ENCODE measurements at regions not wholly inside any gene's neighbourhood (a gene's known extent, or its start where the extent isn't known, plus 50 kb on each side); places are given as distances from the start of the nearest gene placed in this dataset.

DNA sequence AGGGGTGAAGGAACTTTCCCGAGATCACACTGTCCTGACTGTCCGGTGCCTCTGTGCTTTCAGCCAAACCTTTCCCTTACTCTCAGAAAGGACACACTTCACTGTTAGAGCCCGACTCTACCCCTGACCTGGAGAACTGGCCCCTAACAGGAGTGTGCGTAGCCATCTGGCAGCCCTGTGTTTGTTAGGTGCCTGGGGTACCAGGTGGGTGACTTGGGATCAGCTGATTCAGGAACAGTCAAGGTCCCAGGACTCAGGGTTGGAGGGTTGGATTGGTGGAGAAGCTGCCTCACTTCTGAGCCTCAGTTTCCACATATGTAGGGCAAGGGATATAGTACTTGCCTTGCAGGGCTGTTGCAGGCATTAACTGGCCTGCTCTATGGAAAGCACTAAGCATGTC is 98.3 kb upstream of the SLC6A11 start (continued):
- no peak for TF ChIP-seq ZNF850 (CRISPR knock-in tag; conservative IDR thresholded peaks at IDR 0.05)
- TF ChIP-seq, protein P1, sequence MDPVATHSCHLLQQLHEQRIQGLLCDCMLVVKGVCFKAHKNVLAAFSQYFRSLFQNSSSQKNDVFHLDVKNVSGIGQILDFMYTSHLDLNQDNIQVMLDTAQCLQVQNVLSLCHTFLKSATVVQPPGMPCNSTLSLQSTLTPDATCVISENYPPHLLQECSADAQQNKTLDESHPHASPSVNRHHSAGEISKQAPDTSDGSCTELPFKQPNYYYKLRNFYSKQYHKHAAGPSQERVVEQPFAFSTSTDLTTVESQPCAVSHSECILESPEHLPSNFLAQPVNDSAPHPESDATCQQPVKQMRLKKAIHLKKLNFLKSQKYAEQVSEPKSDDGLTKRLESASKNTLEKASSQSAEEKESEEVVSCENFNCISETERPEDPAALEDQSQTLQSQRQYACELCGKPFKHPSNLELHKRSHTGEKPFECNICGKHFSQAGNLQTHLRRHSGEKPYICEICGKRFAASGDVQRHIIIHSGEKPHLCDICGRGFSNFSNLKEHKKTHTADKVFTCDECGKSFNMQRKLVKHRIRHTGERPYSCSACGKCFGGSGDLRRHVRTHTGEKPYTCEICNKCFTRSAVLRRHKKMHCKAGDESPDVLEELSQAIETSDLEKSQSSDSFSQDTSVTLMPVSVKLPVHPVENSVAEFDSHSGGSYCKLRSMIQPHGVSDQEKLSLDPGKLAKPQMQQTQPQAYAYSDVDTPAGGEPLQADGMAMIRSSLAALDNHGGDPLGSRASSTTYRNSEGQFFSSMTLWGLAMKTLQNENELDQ (CRISPR knock-in tag; IDR thresholded peaks at IDR 0.05; ENCODE audit: borderline replicate concordance) = no peak

GRCh38 chr3:10721101-10721500 is 94.9 kb upstream of the SLC6A11 start:
- peaks cover 6 to 30% of the 10 kb centered on the region in 2 experiments; a peak in 4 of 5 replicates for H3K27me3 ChIP-seq (ENCODE audit: control insufficient read depth in 1 of 2, insufficient read depth in 2 of 2, low read length in 2 of 2)
- FAIRE-seq (no peak), DNase-seq (ENCODE audit: low spot score) (no peak), ATAC-seq (no peak)
- WGBS (ENCODE audit: low lambda C conversion rate) = 0% methylated on average over 2 of the region's 5 CpGs
- no peak overlapping the region for H3K4me2 ChIP-seq (ENCODE audit: low read depth, low read length)
- no peak overlapping the region for H3K4me3 ChIP-seq (replicated peaks in 1 of 3; ENCODE audit: insufficient read depth in 1 of 3, low read depth in 2 of 3, low read length in 3 of 3)
- no peaks in the 10 kb centered on the region for H3K36me3 ChIP-seq (replicated peaks in 1 of 2; ENCODE audit: control insufficient read depth in 1 of 2, insufficient read depth in 2 of 2, low read length in 2 of 2)
- POLR2A ChIA-PET = no interaction called here
- BruUV-seq (replicated peaks) = no TSS peak
- H3K4me1 ChIP-seq (ENCODE audit: insufficient read depth, low read length) = no peaks in the 10 kb centered on the region
- H3K9ac ChIP-seq (ENCODE audit: insufficient read depth, low read depth, low read length) = no peak overlapping the region
- H3K79me2 ChIP-seq (ENCODE audit: insufficient read depth, low read length) = no peaks in the 10 kb centered on the region
- in situ Hi-C loops (cut with HindIII; ENCODE audit: extremely low pct_ligation_motif_present, low pct_unique_long_range_greater_than_20kb) (no loop called here), intact Hi-C loops (cut with micrococcal nuclease; ENCODE audit: unreplicated experiment) (no loop called here)
- H4K20me1 ChIP-seq (ENCODE audit: insufficient read depth, low read length) = no peaks in the 10 kb centered on the region
- H2AFZ ChIP-seq (ENCODE audit: low read length) = no peak overlapping the region
- no peak overlapping the region for H3K27ac ChIP-seq (ENCODE audit: extremely low read length, insufficient read depth, low read length)
- CTCF ChIA-PET (ENCODE audit: low intra/inter-chr PET ratio, low total read pairs) = no interaction called here
- no peaks in the 10 kb centered on the region for H3K9me3 ChIP-seq (ENCODE audit: low read length)
- TF ChIP-seq GFI1 (CRISPR knock-in tag; IDR thresholded peaks at IDR 0.05; ENCODE audit: borderline replicate concordance) (no peak), SNAPC2 (CRISPR knock-in tag; IDR thresholded peaks at IDR 0.05) (no peak), GABPA (IDR thresholded peaks at IDR 0.05; ENCODE audit: low read depth, low read length) (no peak), GABPA (CRISPR knock-in tag; IDR thresholded peaks at IDR 0.05; ENCODE audit: low read depth) (no peak), BHLHE40 (IDR thresholded peaks at IDR 0.05; ENCODE audit: low read length) (no peak), CREB1 (IDR thresholded peaks at IDR 0.05) (no peak), CREB1 (CRISPR knock-in tag; IDR thresholded peaks at IDR 0.05) (no peak), IKZF4 (CRISPR knock-in tag; IDR thresholded peaks at IDR 0.05; ENCODE audit: borderline replicate concordance, low read depth, not compliant biosample characterization) (no peak), ZNF143 (CRISPR knock-in tag; IDR thresholded peaks at IDR 0.05) (no peak), ZNF577 (CRISPR knock-in tag; IDR thresholded peaks at IDR 0.05; ENCODE audit: borderline replicate concordance, low read depth) (no peak), ZNF552 (CRISPR knock-in tag; IDR thresholded peaks at IDR 0.05; ENCODE audit: borderline replicate concordance) (no peak), ZNF12 (CRISPR knock-in tag; IDR thresholded peaks at IDR 0.05) (no peak), ZNF383 (CRISPR knock-in tag; IDR thresholded peaks at IDR 0.05; ENCODE audit: borderline replicate concordance) (no peak)
- TF ChIP-seq, protein P2, sequence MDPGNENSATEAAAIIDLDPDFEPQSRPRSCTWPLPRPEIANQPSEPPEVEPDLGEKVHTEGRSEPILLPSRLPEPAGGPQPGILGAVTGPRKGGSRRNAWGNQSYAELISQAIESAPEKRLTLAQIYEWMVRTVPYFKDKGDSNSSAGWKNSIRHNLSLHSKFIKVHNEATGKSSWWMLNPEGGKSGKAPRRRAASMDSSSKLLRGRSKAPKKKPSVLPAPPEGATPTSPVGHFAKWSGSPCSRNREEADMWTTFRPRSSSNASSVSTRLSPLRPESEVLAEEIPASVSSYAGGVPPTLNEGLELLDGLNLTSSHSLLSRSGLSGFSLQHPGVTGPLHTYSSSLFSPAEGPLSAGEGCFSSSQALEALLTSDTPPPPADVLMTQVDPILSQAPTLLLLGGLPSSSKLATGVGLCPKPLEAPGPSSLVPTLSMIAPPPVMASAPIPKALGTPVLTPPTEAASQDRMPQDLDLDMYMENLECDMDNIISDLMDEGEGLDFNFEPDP (CRISPR knock-in tag; conservative IDR thresholded peaks at IDR 0.05) = no peak
- TF ChIP-seq, protein P3, sequence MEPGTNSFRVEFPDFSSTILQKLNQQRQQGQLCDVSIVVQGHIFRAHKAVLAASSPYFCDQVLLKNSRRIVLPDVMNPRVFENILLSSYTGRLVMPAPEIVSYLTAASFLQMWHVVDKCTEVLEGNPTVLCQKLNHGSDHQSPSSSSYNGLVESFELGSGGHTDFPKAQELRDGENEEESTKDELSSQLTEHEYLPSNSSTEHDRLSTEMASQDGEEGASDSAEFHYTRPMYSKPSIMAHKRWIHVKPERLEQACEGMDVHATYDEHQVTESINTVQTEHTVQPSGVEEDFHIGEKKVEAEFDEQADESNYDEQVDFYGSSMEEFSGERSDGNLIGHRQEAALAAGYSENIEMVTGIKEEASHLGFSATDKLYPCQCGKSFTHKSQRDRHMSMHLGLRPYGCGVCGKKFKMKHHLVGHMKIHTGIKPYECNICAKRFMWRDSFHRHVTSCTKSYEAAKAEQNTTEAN (CRISPR knock-in tag; conservative IDR thresholded peaks at IDR 0.05) = no peak
- TF ChIP-seq, protein P4, sequence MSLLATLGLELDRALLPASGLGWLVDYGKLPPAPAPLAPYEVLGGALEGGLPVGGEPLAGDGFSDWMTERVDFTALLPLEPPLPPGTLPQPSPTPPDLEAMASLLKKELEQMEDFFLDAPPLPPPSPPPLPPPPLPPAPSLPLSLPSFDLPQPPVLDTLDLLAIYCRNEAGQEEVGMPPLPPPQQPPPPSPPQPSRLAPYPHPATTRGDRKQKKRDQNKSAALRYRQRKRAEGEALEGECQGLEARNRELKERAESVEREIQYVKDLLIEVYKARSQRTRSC (CRISPR knock-in tag; IDR thresholded peaks at IDR 0.05; ENCODE audit: low read depth) = no peak
- TF ChIP-seq, protein P5, sequence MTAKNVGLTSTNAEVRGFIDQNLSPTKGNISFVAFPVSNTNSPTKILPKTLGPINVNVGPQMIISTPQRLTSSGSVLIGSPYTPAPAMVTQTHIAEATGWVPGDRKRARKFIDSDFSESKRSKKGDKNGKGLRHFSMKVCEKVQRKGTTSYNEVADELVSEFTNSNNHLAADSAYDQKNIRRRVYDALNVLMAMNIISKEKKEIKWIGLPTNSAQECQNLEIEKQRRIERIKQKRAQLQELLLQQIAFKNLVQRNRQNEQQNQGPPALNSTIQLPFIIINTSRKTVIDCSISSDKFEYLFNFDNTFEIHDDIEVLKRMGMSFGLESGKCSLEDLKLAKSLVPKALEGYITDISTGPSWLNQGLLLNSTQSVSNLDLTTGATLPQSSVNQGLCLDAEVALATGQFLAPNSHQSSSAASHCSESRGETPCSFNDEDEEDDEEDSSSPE (CRISPR knock-in tag; IDR thresholded peaks at IDR 0.05) = no peak

Measured in HepG2 (cell line).